HG02588 (cell line): ENCODE measurements at regions not wholly inside any gene's neighbourhood (a gene's known extent, or its start where the extent isn't known, plus 50 kb on each side); places are given as distances from the start of the nearest gene placed in this dataset.
"Not testable (repeated sequence)": the region's sequence is repeated elsewhere in the genome, so short reads cannot be mapped to it uniquely, and the experiment has no call there.

Experiments
- ATAC-seq: cut with Tn5 transposase; IDR thresholded peaks from one replicate; pipeline ENCODE4 v1.9.1; 2021; ENCODE audit warnings: mild to moderate bottlenecking, moderate library complexity; ENCODE audit not compliant: unreplicated experiment

GRCh38 chr1:157235307-157235706 is 97.1 kb upstream of the ETV3 start:
- ATAC-seq: no peak

GRCh38 chr1:157234705-157235273 is 96.6 kb upstream of the ETV3 start:
- ATAC-seq: no peak

GRCh38 chr1:157233131-157233530 is 94.9 kb upstream of the ETV3 start:
- ATAC-seq: peak; percentile 79

GRCh38 chr1:157231846-157232525 is 93.8 kb upstream of the ETV3 start:
- no peak for ATAC-seq

GRCh38 chr1:157230500-157230899 is 92.3 kb upstream of the ETV3 start:
- no peak for ATAC-seq

GRCh38 chr1:157227700-157228099 is 89.5 kb upstream of the ETV3 start:
- ATAC-seq: no peak

- ATAC-seq: no peak
These were observed 88.5 kb upstream of the ETV3 start for GRCh38 chr1:157226739-157227138.

GRCh38 chr1:157219600-157219999 is 81.4 kb upstream of the ETV3 start:
- no peak for ATAC-seq

GRCh38 chr1:157219182-157219581 is 81.0 kb upstream of the ETV3 start:
- ATAC-seq: no peak

- ATAC-seq: no peak
These were observed 80.5 kb upstream of the ETV3 start for GRCh38 chr1:157218671-157219070.

GRCh38 chr1:157217486-157217885 is 79.3 kb upstream of the ETV3 start:
- ATAC-seq: no peak

GRCh38 chr1:157213836-157214235 is 75.6 kb upstream of the ETV3 start:
- no peak for ATAC-seq

- ATAC-seq: no peak
These were observed 71.3 kb upstream of the ETV3 start for GRCh38 chr1:157209514-157209913.

GRCh38 chr1:157205982-157206381 is 67.8 kb upstream of the ETV3 start:
- not testable (repeated sequence) for ATAC-seq

- ATAC-seq: no peak
These were observed 65.0 kb upstream of the ETV3 start for GRCh38 chr1:157203166-157203565.

- no peak for ATAC-seq
These were observed 64.1 kb upstream of the ETV3 start for GRCh38 chr1:157202331-157202730.

- ATAC-seq: no peak
These were observed 63.6 kb upstream of the ETV3 start for GRCh38 chr1:157201767-157202166.

- ATAC-seq: no peak
These were observed 62.3 kb upstream of the ETV3 start for GRCh38 chr1:157200451-157200850.

- no peak for ATAC-seq
These were observed 61.2 kb upstream of the ETV3 start for GRCh38 chr1:157199421-157199755.

GRCh38 chr1:157198619-157199420 is 60.6 kb upstream of the ETV3 start:
- no peak for ATAC-seq

- no peak for ATAC-seq
These were observed 59.8 kb upstream of the ETV3 start for GRCh38 chr1:157197906-157198435.
